ENCODE measurements at regions not wholly inside any gene's neighbourhood (a gene's known extent, or its start where the extent isn't known, plus 50 kb on each side); places are given as distances from the start of the nearest gene placed in this dataset.
A peak's percentile ranks its signal among the peaks of the same experiment; 100 is the strongest.

- WGBS (ENCODE audit: extremely low coverage, insufficient coverage, insufficient read length) = no CpG with 5 or more reads among the region's 10 CpGs
- Histone ChIP-seq H4K8ac (ENCODE audit: low read depth, low read length) (no peak overlapping the region), H3K79me2 (ENCODE audit: control insufficient read depth, insufficient read depth, low read length, poor library complexity) (no peaks in the 10 kb centered on the region), H3K4me3 (ENCODE audit: low read depth, low read length) (no peak overlapping the region), H3K23ac (ENCODE audit: low read length) (no peak overlapping the region), H4K12ac (ENCODE audit: low read depth, low read length) (no peak overlapping the region), H3K27ac (ENCODE audit: low read depth, low read length) (no peak overlapping the region), H3K4me1 (ENCODE audit: control insufficient read depth in 1 of 2, insufficient read depth in 2 of 2, low read length in 2 of 2) (peaks cover 2% of the 10 kb centered on the region in 2 experiments), H3K18ac (ENCODE audit: low read length) (no peak overlapping the region), H2AK5ac (ENCODE audit: low read length) (peak overlapping the region; percentile 38), H3K14ac (ENCODE audit: low read length) (no peak overlapping the region), H2BK12ac (ENCODE audit: low read length) (peak overlapping the region; percentile 68), H3K9me3 (ENCODE audit: insufficient read depth, low read depth, low read length) (no peaks in the 10 kb centered on the region), H3K79me1 (ENCODE audit: low read length) (peaks cover 2% of the 10 kb centered on the region), H3K4me2 (ENCODE audit: low read length) (no peak overlapping the region), H4K91ac (ENCODE audit: low read depth, low read length) (no peak overlapping the region), H3K36me3 (ENCODE audit: control insufficient read depth in 1 of 2, insufficient read depth in 2 of 2, low read length in 2 of 2) (no peaks in the 10 kb centered on the region), H3K9ac (ENCODE audit: low read length) (no peak overlapping the region), H2BK5ac (ENCODE audit: low read depth, low read length, poor library complexity) (no peak overlapping the region), H3K27me3 (ENCODE audit: insufficient read depth, low read length) (no peaks in the 10 kb centered on the region), H2BK120ac (ENCODE audit: insufficient read depth, low read length, poor library complexity) (no peak overlapping the region), H2AFZ (ENCODE audit: insufficient read depth, low read length, poor library complexity) (no peak overlapping the region), H3K4ac (ENCODE audit: low read depth, low read length) (no peak overlapping the region)
- DNase-seq = no peak
Measured at GRCh38 chr4:4775493-4776004, 83.9 kb upstream of the MSX1 start.

GRCh38 chr4:4772534-4772933, 86.9 kb upstream of the MSX1 start:
- Histone ChIP-seq H3K14ac (ENCODE audit: low read length) (no peak overlapping the region), H2BK5ac (ENCODE audit: low read depth, low read length, poor library complexity) (no peak overlapping the region), H2AK5ac (ENCODE audit: low read length) (no peak overlapping the region), H3K79me2 (ENCODE audit: control insufficient read depth, insufficient read depth, low read length, poor library complexity) (no peaks in the 10 kb centered on the region), H3K9me3 (ENCODE audit: insufficient read depth, low read depth, low read length) (no peaks in the 10 kb centered on the region), H2BK120ac (ENCODE audit: insufficient read depth, low read length, poor library complexity) (peak overlapping the region; percentile 36), H3K23ac (ENCODE audit: low read length) (no peak overlapping the region), H4K91ac (ENCODE audit: low read depth, low read length) (no peak overlapping the region), H3K27ac (ENCODE audit: low read depth, low read length) (peak overlapping the region; percentile 53), H3K36me3 (ENCODE audit: control insufficient read depth in 1 of 2, insufficient read depth in 2 of 2, low read length in 2 of 2) (no peaks in the 10 kb centered on the region), H3K4me3 (ENCODE audit: low read depth, low read length) (no peak overlapping the region), H3K9ac (ENCODE audit: low read length) (no peak overlapping the region), H2BK12ac (ENCODE audit: low read length) (no peak overlapping the region), H3K79me1 (ENCODE audit: low read length) (peaks cover 2% of the 10 kb centered on the region), H2AFZ (ENCODE audit: insufficient read depth, low read length, poor library complexity) (no peak overlapping the region), H3K4me1 (ENCODE audit: control insufficient read depth in 1 of 2, insufficient read depth in 2 of 2, low read length in 2 of 2) (peaks cover 2% of the 10 kb centered on the region in 2 experiments), H3K4ac (ENCODE audit: low read depth, low read length) (no peak overlapping the region), H3K27me3 (ENCODE audit: insufficient read depth, low read length) (no peaks in the 10 kb centered on the region), H4K12ac (ENCODE audit: low read depth, low read length) (no peak overlapping the region), H4K8ac (ENCODE audit: low read depth, low read length) (no peak overlapping the region), H3K4me2 (ENCODE audit: low read length) (no peak overlapping the region), H3K18ac (ENCODE audit: low read length) (no peak overlapping the region)
- no CpG with 5 or more reads among the region's 6 CpGs for WGBS (ENCODE audit: extremely low coverage, insufficient coverage, insufficient read length)
- peak in 1 of 2 donors; percentile 65 for DNase-seq

- Histone ChIP-seq H3K27me3 (ENCODE audit: insufficient read depth, low read length) (no peaks in the 10 kb centered on the region), H2BK120ac (ENCODE audit: insufficient read depth, low read length, poor library complexity) (no peak overlapping the region), H2BK12ac (ENCODE audit: low read length) (peak overlapping the region; percentile 32), H3K14ac (ENCODE audit: low read length) (no peak overlapping the region), H2BK5ac (ENCODE audit: low read depth, low read length, poor library complexity) (no peak overlapping the region), H3K9ac (ENCODE audit: low read length) (no peak overlapping the region), H3K27ac (ENCODE audit: low read depth, low read length) (no peak overlapping the region), H3K4ac (ENCODE audit: low read depth, low read length) (no peak overlapping the region), H3K79me1 (ENCODE audit: low read length) (peaks cover 2% of the 10 kb centered on the region), H3K4me3 (ENCODE audit: low read depth, low read length) (no peak overlapping the region), H4K91ac (ENCODE audit: low read depth, low read length) (no peak overlapping the region), H4K8ac (ENCODE audit: low read depth, low read length) (no peak overlapping the region), H2AK5ac (ENCODE audit: low read length) (no peak overlapping the region), H2AFZ (ENCODE audit: insufficient read depth, low read length, poor library complexity) (no peak overlapping the region), H3K4me1 (ENCODE audit: control insufficient read depth in 1 of 2, insufficient read depth in 2 of 2, low read length in 2 of 2) (peaks cover 4 to 9% of the 10 kb centered on the region in 2 experiments), H3K4me2 (ENCODE audit: low read length) (no peak overlapping the region), H3K23ac (ENCODE audit: low read length) (no peak overlapping the region), H3K9me3 (ENCODE audit: insufficient read depth, low read depth, low read length) (no peaks in the 10 kb centered on the region), H3K18ac (ENCODE audit: low read length) (no peak overlapping the region), H4K12ac (ENCODE audit: low read depth, low read length) (no peak overlapping the region), H3K79me2 (ENCODE audit: control insufficient read depth, insufficient read depth, low read length, poor library complexity) (no peaks in the 10 kb centered on the region), H3K36me3 (ENCODE audit: control insufficient read depth in 1 of 2, insufficient read depth in 2 of 2, low read length in 2 of 2) (no peaks in the 10 kb centered on the region)
- DNase-seq = no peak
- no CpG with 5 or more reads among the region's 5 CpGs for WGBS (ENCODE audit: extremely low coverage, insufficient coverage, insufficient read length)
Measured at GRCh38 chr4:4771160-4771559, 88.3 kb upstream of the MSX1 start.

- H4K12ac ChIP-seq (ENCODE audit: low read depth, low read length) = no peak overlapping the region
- H3K9me3 ChIP-seq (ENCODE audit: insufficient read depth, low read depth, low read length) = no peaks in the 10 kb centered on the region
- no peak overlapping the region for H2BK12ac ChIP-seq (ENCODE audit: low read length)
- WGBS (ENCODE audit: extremely low coverage, insufficient coverage, insufficient read length) = no CpG with 5 or more reads among the region's 8 CpGs
- peaks cover 9 to 15% of the 10 kb centered on the region in 2 experiments for H3K4me1 ChIP-seq (ENCODE audit: control insufficient read depth in 1 of 2, insufficient read depth in 2 of 2, low read length in 2 of 2)
- DNase-seq = no peak
- no peak overlapping the region for H2BK120ac ChIP-seq (ENCODE audit: insufficient read depth, low read length, poor library complexity)
- no peak overlapping the region for H4K91ac ChIP-seq (ENCODE audit: low read depth, low read length)
- H3K79me1 ChIP-seq (ENCODE audit: low read length) = peaks cover 6% of the 10 kb centered on the region
- H3K23ac ChIP-seq (ENCODE audit: low read length) = no peak overlapping the region
- no peak overlapping the region for H3K18ac ChIP-seq (ENCODE audit: low read length)
- H3K27ac ChIP-seq (ENCODE audit: low read depth, low read length) = no peak overlapping the region
- no peak overlapping the region for H3K4me2 ChIP-seq (ENCODE audit: low read length)
- no peak overlapping the region for H2AFZ ChIP-seq (ENCODE audit: insufficient read depth, low read length, poor library complexity)
- H3K79me2 ChIP-seq (ENCODE audit: control insufficient read depth, insufficient read depth, low read length, poor library complexity) = peaks cover 3% of the 10 kb centered on the region
- no peak overlapping the region for H3K9ac ChIP-seq (ENCODE audit: low read length)
- H3K4me3 ChIP-seq (ENCODE audit: low read depth, low read length) = no peak overlapping the region
- H3K27me3 ChIP-seq (ENCODE audit: insufficient read depth, low read length) = no peaks in the 10 kb centered on the region
- no peak overlapping the region for H3K14ac ChIP-seq (ENCODE audit: low read length)
- H3K4ac ChIP-seq (ENCODE audit: low read depth, low read length) = no peak overlapping the region
- no peak overlapping the region for H2AK5ac ChIP-seq (ENCODE audit: low read length)
- H2BK5ac ChIP-seq (ENCODE audit: low read depth, low read length, poor library complexity) = no peak overlapping the region
- no peaks in the 10 kb centered on the region for H3K36me3 ChIP-seq (ENCODE audit: control insufficient read depth in 1 of 2, insufficient read depth in 2 of 2, low read length in 2 of 2)
- H4K8ac ChIP-seq (ENCODE audit: low read depth, low read length) = no peak overlapping the region
Measured at GRCh38 chr4:4770610-4771009, 88.9 kb upstream of the MSX1 start.

Measured in trophoblast cell (in vitro differentiated cells and primary cell).